ENCODE measurements at regions not wholly inside any gene's neighbourhood (a gene's known extent, or its start where the extent isn't known, plus 50 kb on each side); places are given as distances from the start of the nearest gene placed in this dataset.

DNA sequence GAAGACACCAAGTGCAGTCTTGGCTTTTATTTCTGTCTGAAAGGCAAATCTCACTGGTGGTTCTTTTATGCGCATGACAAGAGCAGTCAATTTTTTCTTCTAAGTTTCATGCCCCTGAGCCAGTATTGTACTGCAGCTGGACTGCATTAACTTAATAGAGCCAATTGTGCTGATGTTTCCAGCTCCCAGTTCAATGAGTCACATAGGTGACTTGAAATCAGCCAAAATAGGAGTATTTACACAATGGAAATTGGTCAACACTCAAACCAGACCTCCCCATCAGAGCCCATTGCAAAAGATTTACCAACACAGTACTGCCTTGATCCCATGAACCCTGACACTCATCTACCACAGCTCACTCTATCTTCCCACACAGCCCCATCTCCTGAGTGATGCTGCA is 100.3 kb upstream of the GUCY1A1 start:
- TF ChIP-seq, protein P1, sequence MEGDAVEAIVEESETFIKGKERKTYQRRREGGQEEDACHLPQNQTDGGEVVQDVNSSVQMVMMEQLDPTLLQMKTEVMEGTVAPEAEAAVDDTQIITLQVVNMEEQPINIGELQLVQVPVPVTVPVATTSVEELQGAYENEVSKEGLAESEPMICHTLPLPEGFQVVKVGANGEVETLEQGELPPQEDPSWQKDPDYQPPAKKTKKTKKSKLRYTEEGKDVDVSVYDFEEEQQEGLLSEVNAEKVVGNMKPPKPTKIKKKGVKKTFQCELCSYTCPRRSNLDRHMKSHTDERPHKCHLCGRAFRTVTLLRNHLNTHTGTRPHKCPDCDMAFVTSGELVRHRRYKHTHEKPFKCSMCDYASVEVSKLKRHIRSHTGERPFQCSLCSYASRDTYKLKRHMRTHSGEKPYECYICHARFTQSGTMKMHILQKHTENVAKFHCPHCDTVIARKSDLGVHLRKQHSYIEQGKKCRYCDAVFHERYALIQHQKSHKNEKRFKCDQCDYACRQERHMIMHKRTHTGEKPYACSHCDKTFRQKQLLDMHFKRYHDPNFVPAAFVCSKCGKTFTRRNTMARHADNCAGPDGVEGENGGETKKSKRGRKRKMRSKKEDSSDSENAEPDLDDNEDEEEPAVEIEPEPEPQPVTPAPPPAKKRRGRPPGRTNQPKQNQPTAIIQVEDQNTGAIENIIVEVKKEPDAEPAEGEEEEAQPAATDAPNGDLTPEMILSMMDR (IDR thresholded peaks at IDR 0.05), result no peak

DNA sequence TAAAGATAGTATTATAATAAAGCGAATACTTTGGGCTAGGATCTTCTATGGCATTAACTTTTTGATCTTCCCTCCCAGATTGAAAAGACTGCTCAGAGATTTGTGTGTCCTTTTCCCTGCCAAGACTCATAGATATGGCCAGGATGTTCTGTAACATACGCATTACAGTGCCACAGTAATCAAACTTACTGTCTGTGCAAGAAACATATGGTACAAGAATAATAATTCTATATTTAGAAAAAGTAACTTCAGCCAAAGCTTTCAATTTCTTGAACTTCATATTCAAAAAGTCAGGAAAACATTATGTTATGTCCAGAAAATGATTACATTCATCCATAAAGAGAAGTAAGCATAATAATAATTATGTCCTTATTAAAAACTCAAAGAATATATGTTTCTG is 100.9 kb upstream of the GUCY1A1 start:
- H3K27me3 ChIP-seq, result no peaks in the 10 kb centered on the region
- TF ChIP-seq, protein P1 (IDR thresholded peaks at IDR 0.05), result no peak
- no peak for DNase-seq (ENCODE audit: low spot score)
- H3K4me1 ChIP-seq, result peaks cover 0 to 3% of the 10 kb centered on the region in 2 donors
- H3K27ac ChIP-seq, result no peak overlapping the region
- no peak overlapping the region for H3K4me3 ChIP-seq
- no peaks in the 10 kb centered on the region for H3K9me3 ChIP-seq
- no peaks in the 10 kb centered on the region for H3K36me3 ChIP-seq

More for the DNA sequence above, 100.3 kb upstream of the GUCY1A1 start:
- no peak overlapping the region for H3K4me3 ChIP-seq
- H3K9me3 ChIP-seq, result no peaks in the 10 kb centered on the region
- no peak overlapping the region for H3K27ac ChIP-seq
- peaks cover 0 to 9% of the 10 kb centered on the region in 2 donors for H3K4me1 ChIP-seq
- H3K36me3 ChIP-seq, result no peaks in the 10 kb centered on the region
- no peaks in the 10 kb centered on the region for H3K27me3 ChIP-seq
- DNase-seq (ENCODE audit: low spot score), result no peak

DNA sequence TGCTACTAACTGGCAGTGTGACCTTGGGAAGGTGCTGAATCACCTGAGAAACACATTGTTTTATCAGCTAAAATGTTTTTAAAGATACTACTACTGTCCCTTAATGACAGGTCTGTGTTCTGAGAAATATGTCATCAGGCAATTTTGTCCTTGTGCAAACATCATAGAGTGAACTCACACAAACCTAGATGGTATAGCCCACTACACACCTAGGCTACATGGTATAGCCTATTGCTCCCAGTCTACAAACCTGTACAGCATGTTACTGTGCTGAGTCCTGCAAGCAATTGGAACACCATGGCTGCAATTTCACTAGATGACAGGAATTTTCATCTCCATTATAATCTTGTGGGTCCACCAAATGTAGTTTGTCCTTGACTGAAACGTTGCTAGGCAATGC is 101.3 kb upstream of the GUCY1A1 start:
- Histone ChIP-seq H3K4me1 (no peaks in the 10 kb centered on the region), H3K9me3 (no peaks in the 10 kb centered on the region), H3K4me3 (no peak overlapping the region), H3K27me3 (no peaks in the 10 kb centered on the region), H3K27ac (no peak overlapping the region), H3K36me3 (no peaks in the 10 kb centered on the region)
- DNase-seq (ENCODE audit: low spot score), result no peak
- TF ChIP-seq, protein P1 (IDR thresholded peaks at IDR 0.05), result no peak

DNA sequence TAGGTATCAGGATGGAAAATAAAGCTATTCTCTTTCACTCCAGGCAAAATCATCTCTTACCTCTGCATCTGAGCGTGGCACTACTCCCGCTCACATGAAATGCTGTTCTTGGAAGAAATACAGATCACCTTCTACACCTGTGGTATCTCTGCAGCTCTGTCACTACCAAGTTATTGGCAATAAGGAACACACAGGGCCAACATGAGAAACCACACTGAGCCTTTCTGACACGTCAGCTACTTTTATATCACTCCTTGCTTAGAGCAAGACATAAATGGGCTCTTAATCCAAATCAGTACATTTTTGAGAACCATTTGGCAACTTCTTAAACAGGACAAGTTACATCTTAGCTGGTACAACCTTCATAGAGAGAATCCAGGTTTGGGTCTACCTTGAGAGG is 101.8 kb upstream of the GUCY1A1 start:
- Histone ChIP-seq H3K27ac (no peak overlapping the region), H3K9me3 (no peaks in the 10 kb centered on the region), H3K4me3 (no peak overlapping the region), H3K4me1 (no peaks in the 10 kb centered on the region), H3K36me3 (no peaks in the 10 kb centered on the region), H3K27me3 (no peaks in the 10 kb centered on the region)
- TF ChIP-seq, protein P1 (IDR thresholded peaks at IDR 0.05), result no peak
- no peak for DNase-seq (ENCODE audit: low spot score)

DNA sequence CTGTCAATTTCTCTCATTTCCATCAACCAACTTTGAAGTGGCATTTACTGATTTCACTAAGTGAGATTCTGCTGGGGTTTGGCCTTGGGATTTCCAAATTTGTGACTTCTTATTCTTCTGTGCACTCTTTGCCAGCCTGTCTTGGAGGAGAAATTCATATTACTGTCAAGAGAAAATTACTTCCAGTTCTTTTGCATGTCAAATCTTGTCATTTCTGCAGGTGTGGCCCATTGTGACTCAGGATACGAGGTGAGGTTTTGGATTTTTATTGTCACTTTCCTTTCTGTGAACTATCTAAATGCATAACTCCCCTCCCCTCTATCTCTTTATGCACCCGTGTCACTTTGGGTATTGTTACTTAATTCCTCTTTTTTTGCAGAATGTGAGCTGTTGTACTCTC is 102.6 kb upstream of the GUCY1A1 start:
- DNase-seq (ENCODE audit: low spot score), result no peak
- no peaks in the 10 kb centered on the region for H3K4me1 ChIP-seq
- H3K9me3 ChIP-seq, result no peaks in the 10 kb centered on the region
- H3K4me3 ChIP-seq, result no peak overlapping the region
- no peaks in the 10 kb centered on the region for H3K27me3 ChIP-seq
- TF ChIP-seq, protein P1 (IDR thresholded peaks at IDR 0.05), result no peak
- H3K36me3 ChIP-seq, result no peaks in the 10 kb centered on the region
- no peak overlapping the region for H3K27ac ChIP-seq

DNA sequence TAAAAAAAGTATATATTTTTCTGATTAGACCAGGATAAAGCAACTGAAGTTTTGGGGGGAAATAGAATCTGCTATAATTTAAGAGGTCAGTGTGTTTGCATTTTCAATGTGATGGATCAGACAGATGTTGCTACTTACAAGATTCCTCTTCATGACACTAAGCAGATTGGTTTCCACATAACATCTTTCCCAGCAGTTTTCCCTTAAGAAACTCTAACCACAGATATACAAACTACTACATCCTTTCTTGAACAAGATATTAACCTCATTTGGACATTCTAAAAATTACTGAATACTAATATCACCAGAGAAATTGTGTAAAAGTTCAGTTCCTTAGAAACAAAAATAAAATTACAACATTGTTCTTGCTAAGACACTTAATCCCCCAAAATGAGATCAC is 106.7 kb upstream of the GUCY1A1 start:
- Histone ChIP-seq H3K4me1 (no peaks in the 10 kb centered on the region), H3K27ac (no peak overlapping the region), H3K27me3 (no peaks in the 10 kb centered on the region), H3K9me3 (peaks cover 0 to 8% of the 10 kb centered on the region in 2 donors), H3K4me3 (no peak overlapping the region), H3K36me3 (no peaks in the 10 kb centered on the region)
- TF ChIP-seq, protein P1 (IDR thresholded peaks at IDR 0.05), result no peak
- no peak for DNase-seq (ENCODE audit: low spot score)
